H1 (cell line): ENCODE measurements at regions not wholly inside any gene's neighbourhood (a gene's known extent, or its start where the extent isn't known, plus 50 kb on each side); places are given as distances from the start of the nearest gene placed in this dataset.

Experiments used
- CTCF ChIA-PET: fragments of 300-600 bp; sonication (Branson Sonifier 250); formaldehyde crosslinking; loops from one replicate; lab custom pipeline; 2021; ENCODE audit not compliant: partially characterized antibody; lab: Charles Lee
- POLR2A ChIA-PET: fragments of 300-600 bp; sonication (Branson Sonifier 250); formaldehyde crosslinking; loops from one replicate; lab custom pipeline; 2021; ENCODE audit warnings: inconsistent platforms; ENCODE audit not compliant: partially characterized antibody; lab: Charles Lee
- DNase-seq, 2 experiments: peaks; one replicate each; pipeline versions ENCODE4 v3.0.0 to v3.0.0-alpha.2; 2010 to 2022; ENCODE audit warnings: low spot score in 2 of 2, low read depth in 1 of 2, mixed read lengths in 1 of 2
- FAIRE-seq: peaks from 2 replicates; lab custom pipeline; 2011; peaks lifted over from hg19 to GRCh38; lab: Jason Lieb, UNC
- H2AFZ ChIP-seq: 2 replicates; pipeline ENCODE4 v1.8.1; 2012; ENCODE audit warnings: low read length, inconsistent platforms
- H2AK5ac ChIP-seq: 2 replicates; pipeline ENCODE4 v1.6.1; 2013; ENCODE audit warnings: low read depth, low read length
- H2BK120ac ChIP-seq: replicated peaks from 2 replicates; pipeline ENCODE3; 2013; ENCODE audit warnings: low read depth, low read length, inconsistent platforms
- H2BK12ac ChIP-seq: 2 replicates; pipeline ENCODE4 v1.6.1; 2013; ENCODE audit warnings: low read depth, low read length
- H2BK15ac ChIP-seq: 2 replicates; pipeline ENCODE4 v1.6.1; 2013; ENCODE audit warnings: low read length
- H2BK20ac ChIP-seq: 2 replicates; pipeline ENCODE4 v1.6.1; 2013; ENCODE audit warnings: low read length
- H2BK5ac ChIP-seq: 2 replicates; pipeline ENCODE4 v1.6.1; 2013; ENCODE audit warnings: low read depth, low read length
- H3K14ac ChIP-seq: 2 replicates; pipeline ENCODE4 v1.6.1; 2013; ENCODE audit warnings: inconsistent platforms; ENCODE audit not compliant: insufficient read length
- H3K18ac ChIP-seq: 2 replicates; pipeline ENCODE4 v1.6.1; 2013; ENCODE audit warnings: low read length; ENCODE audit errors: extremely low read depth
- H3K23ac ChIP-seq: 2 replicates; pipeline ENCODE4 v1.6.1; 2013; ENCODE audit warnings: inconsistent platforms; ENCODE audit not compliant: insufficient read length
- H3K23me2 ChIP-seq: 2 replicates; pipeline ENCODE4 v1.6.1; 2013; ENCODE audit warnings: low read depth, low read length
- H3K27ac ChIP-seq: 2 replicates; pipeline ENCODE4 v1.6.1; 2011; ENCODE audit warnings: low read depth, low read length, inconsistent platforms
- H3K27me3 ChIP-seq, 4 experiments: replicated peaks in 1 of 4; 1 replicate in 1 of 4; 2 replicates in 3 of 4; pipeline versions ENCODE4 v1.6.1 to v1.8.1; 2011 to 2013; ENCODE audit warnings: low read length in 3 of 4, mild to moderate bottlenecking in 3 of 4, inconsistent platforms in 2 of 4, mixed read lengths in 2 of 4, moderate library complexity in 1 of 4; ENCODE audit not compliant: control insufficient read depth in 3 of 4, insufficient read depth in 3 of 4; ENCODE audit errors: extremely low read depth in 1 of 4
- H3K36me3 ChIP-seq, 4 experiments: 2 replicates each; pipeline versions ENCODE4 v1.6.1 to v1.8.1; 2011 to 2013; ENCODE audit warnings: mild to moderate bottlenecking in 4 of 4, low read length in 3 of 4, moderate library complexity in 2 of 4, control low read depth in 1 of 4, inconsistent platforms in 1 of 4; ENCODE audit not compliant: insufficient read depth in 4 of 4, control insufficient read depth in 2 of 4
- H3K4ac ChIP-seq: replicated peaks from 2 replicates; pipeline ENCODE3; 2013; ENCODE audit warnings: low read length, low read depth, mixed read lengths, inconsistent platforms; ENCODE audit not compliant: insufficient read length
- H3K4me1 ChIP-seq, 4 experiments: replicated peaks in 1 of 4; 1 replicate in 1 of 4; 2 replicates in 3 of 4; pipeline versions ENCODE4 v1.6.1 to v1.8.1; 2011 to 2013; ENCODE audit warnings: low read length in 3 of 4, inconsistent platforms in 2 of 4, mixed read lengths in 1 of 4; ENCODE audit not compliant: insufficient read depth in 4 of 4, control insufficient read depth in 3 of 4
- H3K4me2 ChIP-seq, 2 experiments: 2 replicates each; pipeline versions ENCODE4 v1.6.1 to v1.8.1; 2011 to 2013; ENCODE audit warnings: low read depth in 2 of 2, low read length in 2 of 2, control low read depth in 1 of 2, inconsistent platforms in 1 of 2, mild to moderate bottlenecking in 1 of 2; ENCODE audit not compliant: insufficient read depth in 1 of 2
- H3K4me3 ChIP-seq, 4 experiments: fragments of 200-600, 300-600 bp in 1 of 4; sonication (generic), shearing (Covaris generic), sonication (Bioruptor Twin) in 1 of 4; 2 replicates each; pipeline versions ENCODE4 v1.5.1 to v1.8.1; 2011 to 2016; ENCODE audit warnings: low read length in 4 of 4, low read depth in 3 of 4, control low read depth in 2 of 4, inconsistent platforms in 2 of 4, mild to moderate bottlenecking in 2 of 4, mixed read lengths in 1 of 4, moderate library complexity in 1 of 4; ENCODE audit not compliant: insufficient read depth in 2 of 4; ENCODE audit errors: extremely low read depth in 1 of 4
- H3K56ac ChIP-seq: replicated peaks from 2 replicates; pipeline ENCODE3; 2013; ENCODE audit warnings: low read depth, mild to moderate bottlenecking, mixed read lengths, low read length, inconsistent platforms; ENCODE audit not compliant: insufficient read length
- H3K79me1 ChIP-seq: 2 replicates; pipeline ENCODE4 v1.6.1; 2013; ENCODE audit warnings: low read depth, low read length, control low read depth
- H3K79me2 ChIP-seq, 2 experiments: 2 replicates each; pipeline versions ENCODE4 v1.6.1 to v1.8.1; 2012 to 2013; ENCODE audit warnings: low read length in 2 of 2, mild to moderate bottlenecking in 2 of 2, inconsistent platforms in 1 of 2; ENCODE audit not compliant: insufficient read depth in 2 of 2, control insufficient read depth in 1 of 2
- H3K9ac ChIP-seq, 4 experiments: replicated peaks in 1 of 4; 1 replicate in 1 of 4; 2 replicates in 3 of 4; pipeline versions ENCODE4 v1.6.1 to v1.8.1; 2011 to 2013; ENCODE audit warnings: low read depth in 3 of 4, low read length in 3 of 4, control low read depth in 2 of 4, mild to moderate bottlenecking in 2 of 4, moderate library complexity in 2 of 4, inconsistent platforms in 1 of 4; ENCODE audit errors: extremely low read depth in 1 of 4
- H3K9me3 ChIP-seq, 2 experiments: 2 replicates each; pipeline versions ENCODE4 v1.6.1 to v1.8.1; 2012 to 2013; ENCODE audit warnings: mild to moderate bottlenecking in 2 of 2, moderate library complexity in 2 of 2, control low read depth in 1 of 2, inconsistent platforms in 1 of 2, low read depth in 1 of 2, low read length in 1 of 2, mixed read lengths in 1 of 2; ENCODE audit not compliant: insufficient read depth in 2 of 2
- H4K20me1 ChIP-seq, 2 experiments: replicated peaks in 1 of 2; 2 replicates each; pipeline versions ENCODE3 to v1.8.1; 2011 to 2013; ENCODE audit warnings: inconsistent platforms in 2 of 2, low read length in 2 of 2, mild to moderate bottlenecking in 1 of 2; ENCODE audit not compliant: insufficient read depth in 2 of 2, control insufficient read depth in 1 of 2
- H4K5ac ChIP-seq: 2 replicates; pipeline ENCODE4 v1.6.1; 2013; ENCODE audit warnings: low read length, low read depth, mixed read lengths, inconsistent platforms; ENCODE audit not compliant: insufficient read length
- H4K8ac ChIP-seq: 2 replicates; pipeline ENCODE4 v1.8.0; 2013; ENCODE audit warnings: mild to moderate bottlenecking, moderate library complexity, low read length, inconsistent platforms; ENCODE audit not compliant: insufficient read depth; ENCODE audit errors: extremely low read depth
- H4K91ac ChIP-seq: replicated peaks from 2 replicates; pipeline ENCODE3; 2013; ENCODE audit warnings: low read length, mixed read lengths, inconsistent platforms; ENCODE audit not compliant: insufficient read length
- CBX5 ChIP-seq: fragments of 300-800, 300-1000 bp; sonication (generic); IDR thresholded peaks from 2 replicates; pipeline ENCODE4 v1.7.1; 2016; ENCODE audit warnings: antibody characterized with exemption, low read length, low read depth
- E2F6 ChIP-seq: IDR thresholded peaks from 2 replicates; pipeline ENCODE4 v1.6.1; 2012; ENCODE audit warnings: inconsistent platforms
- MAFK ChIP-seq: IDR thresholded peaks from 2 replicates; pipeline ENCODE4 v1.6.1; 2012; ENCODE audit warnings: low read depth, mild to moderate bottlenecking, improper control_type of control experiment, low read length
- POLR2AphosphoS5 ChIP-seq: IDR thresholded peaks from 2 replicates; pipeline ENCODE4 v1.6.1; 2011; ENCODE audit warnings: low read depth, low read length
- POU5F1 ChIP-seq: IDR thresholded peaks from 2 replicates; pipeline ENCODE4 v1.6.1; 2011; ENCODE audit warnings: low read depth, mild to moderate bottlenecking, low read length, moderate library complexity
- RAD21 ChIP-seq, 2 experiments: IDR thresholded peaks in 1 of 2; conservative IDR thresholded peaks in 1 of 2; 2 replicates each; pipeline ENCODE4 v1.6.1; 2011; ENCODE audit warnings: low read depth in 2 of 2, low read length in 2 of 2, improper control_type of control experiment in 1 of 2, inconsistent platforms in 1 of 2, mild to moderate bottlenecking in 1 of 2, moderate library complexity in 1 of 2
- SIN3A ChIP-seq, 2 experiments: IDR thresholded peaks in 1 of 2; conservative IDR thresholded peaks in 1 of 2; 2 replicates each; pipeline ENCODE4 v1.6.1; 2011 to 2012; ENCODE audit warnings: low read length in 2 of 2, improper control_type of control experiment in 1 of 2, low read depth in 1 of 2, mild to moderate bottlenecking in 1 of 2
- SIRT6 ChIP-seq: IDR thresholded peaks from one replicate; pipeline ENCODE4 v1.7.1; 2012; ENCODE audit warnings: low read length, inconsistent platforms
- SRF ChIP-seq: IDR thresholded peaks from 2 replicates; pipeline ENCODE4 v1.6.1; 2011; ENCODE audit warnings: mild to moderate bottlenecking, low read depth, low read length, moderate library complexity
- USF2 ChIP-seq: IDR thresholded peaks from 2 replicates; pipeline ENCODE4 v1.6.1; 2011; ENCODE audit warnings: low read length, improper control_type of control experiment
- WGBS, 2 experiments: shearing (Covaris generic) in 1 of 2; methylation state at CpG; one replicate each; pipeline versions ENCODE4 v1.1.6 to v1.1.7; 2013 to 2015; ENCODE audit warnings: low lambda C conversion rate in 2 of 2, mixed read lengths in 2 of 2, inconsistent platforms in 1 of 2, low coverage in 1 of 2, missing lambda C conversion rate in 1 of 2; ENCODE audit not compliant: insufficient replicate concordance in 2 of 2, insufficient coverage in 1 of 2, insufficient read length in 1 of 2; ENCODE audit errors: extremely low coverage in 1 of 2, missing lambda C conversion rate in 1 of 2; 5-methylcytosine and 5-hydroxymethylcytosine counted together
- TF ChIP-seq, protein P1 (sequence below): IDR thresholded peaks from 2 replicates; pipeline ENCODE4 v1.6.1; 2012; ENCODE audit warnings: inconsistent platforms

- no peak overlapping the region for H3K23ac ChIP-seq
- H4K8ac ChIP-seq = no peak overlapping the region
- H2AK5ac ChIP-seq = no peak overlapping the region
- H4K91ac ChIP-seq = no peak overlapping the region
- no peak for FAIRE-seq
- no peak overlapping the region for H2BK12ac ChIP-seq
- H3K27ac ChIP-seq = no peak overlapping the region
- no peak overlapping the region for H2AFZ ChIP-seq
- peak overlapping the region in 2 of 4 experiments; percentile 51 to 95; a peak in 1 of 8 replicates for H3K4me3 ChIP-seq
- WGBS, 2 experiments = 32% methylated on average over 6 of the region's 6 CpGs; no CpG with 5 or more reads in 1 of the 2 experiments
- no peak for DNase-seq
- H3K79me1 ChIP-seq = no peaks in the 10 kb centered on the region; the same call in 1 of the 2 replicates
- H3K4me2 ChIP-seq = peak overlapping the region; percentile 34 to 87; a peak in 2 of 4 replicates
- no peaks in the 10 kb centered on the region for H3K9me3 ChIP-seq
- no peaks in the 10 kb centered on the region for H3K79me2 ChIP-seq
- no peak overlapping the region for H2BK5ac ChIP-seq
- no peak overlapping the region for H4K5ac ChIP-seq
- H2BK120ac ChIP-seq = no peak overlapping the region
- H3K23me2 ChIP-seq = no peaks in the 10 kb centered on the region
- no peak overlapping the region for H3K18ac ChIP-seq
- H3K9ac ChIP-seq = no peak overlapping the region
- no peak overlapping the region for H2BK15ac ChIP-seq
- no peak overlapping the region for H3K4ac ChIP-seq
- no peaks in the 10 kb centered on the region for H3K27me3 ChIP-seq
- H3K36me3 ChIP-seq = no peaks in the 10 kb centered on the region
- H2BK20ac ChIP-seq = no peak overlapping the region
- H3K4me1 ChIP-seq = peaks cover 0 to 10% (median 2%) of the 10 kb centered on the region in 4 experiments; a peak in 3 of 7 replicates
- H4K20me1 ChIP-seq = no peaks in the 10 kb centered on the region
- CTCF ChIA-PET = interaction anchor here (1.4 kb wide), 1 partner anchor 124 kb away, joined by 3 read pairs; no protein-coding TSS in a partner anchor
- POLR2A ChIA-PET = no interaction called here
- H3K14ac ChIP-seq = no peak overlapping the region
- H3K56ac ChIP-seq = no peak overlapping the region
- no peak for TF ChIP-seq POU5F1
- TF ChIP-seq POLR2AphosphoS5 = no peak
- TF ChIP-seq SIRT6 = no peak
- no peak for TF ChIP-seq CBX5
- TF ChIP-seq, protein P1, sequence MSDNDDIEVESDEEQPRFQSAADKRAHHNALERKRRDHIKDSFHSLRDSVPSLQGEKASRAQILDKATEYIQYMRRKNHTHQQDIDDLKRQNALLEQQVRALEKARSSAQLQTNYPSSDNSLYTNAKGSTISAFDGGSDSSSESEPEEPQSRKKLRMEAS = peak; percentile 86
- no peak for TF ChIP-seq SRF
- no peak for TF ChIP-seq USF2
- no peak for TF ChIP-seq SIN3A (conservative IDR thresholded peaks at IDR 0.05 in 1 of 2, IDR thresholded peaks at IDR 0.05 in 1 of 2; ENCODE audit: low read depth in 1 of 2, low read length in 2 of 2)
- TF ChIP-seq MAFK = no peak
- peak; percentile 48 for TF ChIP-seq E2F6
- no peak for TF ChIP-seq RAD21 (IDR thresholded peaks at IDR 0.05 in 1 of 2, conservative IDR thresholded peaks at IDR 0.05 in 1 of 2; ENCODE audit: low read depth in 2 of 2, low read length in 2 of 2)
Measured at GRCh38 chr17:47066095-47066494, 87.0 kb upstream of the RPRML start.
